GM21717 (cell line): ENCODE measurements at regions not wholly inside any gene's neighbourhood (a gene's known extent, or its start where the extent isn't known, plus 50 kb on each side); places are given as distances from the start of the nearest gene placed in this dataset.

Source experiments
- ATAC-seq: cut with Tn5 transposase; IDR thresholded peaks from one replicate; pipeline ENCODE4 v1.9.1; 2021; ENCODE audit warnings: mild to moderate bottlenecking, moderate library complexity; ENCODE audit not compliant: unreplicated experiment

- no peak for ATAC-seq
Observed at GRCh38 chr5:72558046-72558336, 50.8 kb upstream of the ZNF366 start.

DNA sequence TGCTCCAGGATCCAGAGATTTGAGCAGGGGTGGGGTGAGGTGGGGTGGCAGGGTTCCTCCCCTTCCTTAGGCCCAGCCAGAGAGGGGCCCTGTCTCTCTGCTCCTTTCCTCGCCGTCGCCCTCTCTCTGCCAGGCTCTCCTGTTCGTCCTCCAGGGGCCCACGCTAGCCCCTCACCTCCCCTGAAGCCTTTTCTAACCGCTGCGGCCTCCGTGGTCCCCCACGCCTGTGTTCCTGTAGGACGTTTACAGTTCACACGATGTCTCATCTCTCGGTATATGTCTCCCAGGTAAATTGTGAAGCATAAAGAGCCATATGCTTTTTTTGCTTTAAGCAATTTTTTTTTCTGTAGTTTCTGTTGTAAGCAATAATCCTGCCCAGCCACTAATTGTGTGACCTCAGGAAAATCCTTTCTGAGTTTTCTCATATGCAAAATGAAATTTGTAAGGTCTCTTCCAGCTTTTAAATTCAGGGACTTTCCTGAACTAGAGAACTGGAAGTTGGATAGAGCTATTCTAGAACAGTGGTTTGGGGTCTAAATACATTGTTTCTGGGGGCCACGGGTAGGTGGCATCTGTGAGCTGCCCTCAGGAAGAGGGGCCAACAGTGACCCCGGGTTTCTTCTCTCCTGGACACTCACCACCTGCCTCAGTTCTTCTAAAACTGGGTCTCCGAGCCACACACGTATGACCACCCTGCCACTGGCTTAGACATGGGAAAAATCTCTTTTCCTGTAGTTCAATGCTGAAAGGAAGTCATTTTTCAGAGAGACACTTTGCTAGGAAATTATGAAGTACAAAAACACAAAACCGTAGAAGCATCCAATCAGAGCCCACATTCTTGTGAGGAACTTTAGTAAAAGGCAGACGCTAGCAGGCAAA lies 50.2 kb upstream of the ZNF366 start:
- no peak for ATAC-seq
